HG03460 (cell line): ENCODE measurements at regions not wholly inside any gene's neighbourhood (a gene's known extent, or its start where the extent isn't known, plus 50 kb on each side); places are given as distances from the start of the nearest gene placed in this dataset.
"Not testable (repeated sequence)": the region's sequence is repeated elsewhere in the genome, so short reads cannot be mapped to it uniquely, and the experiment has no call there.

Experiments used
- ATAC-seq: cut with Tn5 transposase; IDR thresholded peaks from one replicate; pipeline ENCODE4 v1.9.1; 2021; ENCODE audit not compliant: unreplicated experiment

DNA sequence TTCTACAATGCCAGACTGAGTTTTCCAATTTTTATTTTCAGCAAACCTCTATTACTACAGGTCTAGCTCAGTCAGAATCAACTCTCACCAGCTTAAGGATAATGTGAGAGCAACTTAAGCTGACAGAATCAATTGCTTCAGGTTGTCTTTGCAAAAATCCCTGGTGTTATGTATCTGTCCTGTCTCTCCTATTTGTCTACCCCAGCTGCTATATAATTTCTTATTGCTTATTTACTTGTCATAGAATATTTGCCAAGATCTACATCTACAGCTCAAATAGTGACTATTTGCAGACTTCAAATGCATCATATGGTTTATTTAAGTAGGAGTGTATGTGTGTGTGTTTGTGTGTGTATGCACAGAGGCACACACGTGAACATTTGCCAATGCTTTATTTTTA lies 54.1 kb downstream of the FOXG1 start:
- ATAC-seq = no peak

DNA sequence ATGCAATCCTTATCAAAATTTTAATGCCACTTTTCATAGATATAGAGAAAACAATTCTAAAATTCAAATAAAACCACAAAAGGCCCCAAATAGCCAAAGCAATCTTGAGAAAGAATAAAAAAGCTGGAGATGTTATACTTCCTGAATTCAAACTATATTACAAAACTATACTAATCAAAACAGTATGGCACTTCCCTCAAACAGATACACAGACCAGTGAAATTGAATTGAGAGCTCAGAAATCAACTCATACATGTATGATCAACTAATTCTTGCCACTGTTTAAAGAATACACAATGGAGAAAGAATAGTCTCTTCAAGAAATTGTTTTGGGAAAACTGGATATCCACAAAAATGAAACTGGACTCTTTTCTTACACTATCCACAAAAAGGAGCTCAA lies 55.4 kb downstream of the FOXG1 start:
- ATAC-seq = no peak

DNA sequence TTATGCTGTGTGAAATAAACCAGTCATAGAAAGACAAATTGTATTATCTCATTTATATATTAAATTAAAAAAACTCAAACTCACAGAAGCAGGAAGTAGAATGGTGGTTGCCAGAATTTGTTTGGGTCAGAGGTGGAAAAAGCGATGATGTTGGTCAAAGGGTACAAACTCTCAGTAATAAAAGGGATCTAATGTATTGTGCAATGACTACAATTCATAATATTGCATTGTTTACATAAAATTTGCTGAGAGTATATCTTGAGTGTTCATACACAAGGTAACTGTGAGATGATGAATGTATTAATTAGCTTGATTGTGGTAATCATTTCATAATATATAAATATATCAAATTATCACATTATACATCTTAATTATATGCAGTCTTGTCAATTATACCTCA lies 56.7 kb downstream of the FOXG1 start:
- ATAC-seq = no peak

DNA sequence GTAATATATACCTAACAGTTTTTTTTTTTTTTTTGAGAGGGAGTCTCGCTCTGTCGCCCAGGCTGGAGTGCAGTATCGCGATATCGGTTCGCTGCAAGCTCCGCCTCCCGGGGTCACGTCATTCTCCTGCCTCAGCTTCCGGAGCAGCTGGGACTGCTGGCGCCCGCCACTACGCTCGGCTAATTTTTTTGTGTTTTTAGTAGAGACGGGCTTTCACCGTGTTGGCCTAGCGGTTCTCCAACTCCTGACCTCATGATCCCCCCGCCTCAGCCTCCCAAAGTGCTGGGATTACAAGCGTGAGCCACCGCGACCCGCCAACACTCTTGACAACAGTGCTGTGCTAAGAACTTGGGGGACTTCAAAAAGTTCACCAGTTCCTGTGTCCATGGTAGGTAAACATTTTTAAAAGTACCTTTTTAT lies 63.5 kb downstream of the FOXG1 start:
- ATAC-seq = no peak

DNA sequence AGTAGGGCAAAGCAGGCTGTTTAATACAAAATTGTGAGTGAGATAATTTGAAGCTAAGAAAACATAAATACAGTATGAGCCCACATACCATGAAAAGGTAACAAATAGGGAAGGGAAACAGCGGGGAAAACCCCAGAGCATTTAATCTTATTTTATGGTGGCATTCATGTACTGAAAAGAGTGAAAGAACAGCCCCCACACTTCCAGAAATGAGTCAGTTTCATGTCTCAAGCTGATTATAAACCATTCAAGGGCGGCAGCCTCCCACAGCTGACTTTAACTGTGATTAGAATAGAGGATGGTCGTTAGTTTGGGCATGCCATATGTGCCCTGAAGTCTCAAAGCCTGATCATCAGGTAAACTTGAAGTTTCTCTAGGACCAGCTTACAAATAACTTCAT lies 64.5 kb downstream of the FOXG1 start:
- peak; percentile 97 for ATAC-seq

DNA sequence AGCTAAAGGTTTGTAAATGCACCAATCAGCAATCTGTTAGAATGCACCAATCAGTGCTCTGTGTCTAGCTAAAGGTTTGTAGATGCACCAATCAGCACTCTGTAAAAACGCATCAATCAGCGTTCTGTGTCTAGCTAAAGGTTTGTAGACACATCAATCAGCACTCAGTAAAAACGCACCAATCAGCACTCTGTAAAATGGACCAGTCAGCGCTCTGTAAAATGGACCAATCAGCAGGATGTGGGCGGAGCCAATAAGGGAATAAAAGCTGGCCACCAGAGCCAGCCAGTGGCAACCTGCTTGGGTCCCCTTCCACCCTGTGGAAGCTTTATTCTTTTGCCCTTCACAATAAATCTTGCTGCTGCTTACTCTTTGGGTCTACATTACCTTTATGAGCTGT lies 76.0 kb downstream of the FOXG1 start:
- ATAC-seq = not testable (repeated sequence)

DNA sequence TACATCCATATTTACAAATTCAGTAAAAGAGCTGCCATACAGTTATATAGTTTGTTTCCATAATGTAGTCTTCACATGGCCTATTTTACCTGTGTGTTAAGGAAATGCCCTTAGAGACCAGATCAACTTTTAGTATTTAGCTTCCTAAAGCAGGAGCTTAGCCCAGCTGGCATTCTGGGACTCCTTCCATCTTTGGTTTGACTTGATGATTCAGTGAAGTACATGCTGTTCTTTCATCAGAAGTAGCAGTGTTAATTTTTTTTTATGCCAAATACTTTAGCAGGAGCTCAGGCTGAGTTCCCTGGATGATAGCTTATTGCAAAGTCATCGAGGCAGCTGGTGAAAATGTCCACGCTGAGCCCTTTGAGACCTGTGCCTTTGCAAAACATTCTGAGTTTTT lies 101.0 kb downstream of the FOXG1 start:
- ATAC-seq = no peak

DNA sequence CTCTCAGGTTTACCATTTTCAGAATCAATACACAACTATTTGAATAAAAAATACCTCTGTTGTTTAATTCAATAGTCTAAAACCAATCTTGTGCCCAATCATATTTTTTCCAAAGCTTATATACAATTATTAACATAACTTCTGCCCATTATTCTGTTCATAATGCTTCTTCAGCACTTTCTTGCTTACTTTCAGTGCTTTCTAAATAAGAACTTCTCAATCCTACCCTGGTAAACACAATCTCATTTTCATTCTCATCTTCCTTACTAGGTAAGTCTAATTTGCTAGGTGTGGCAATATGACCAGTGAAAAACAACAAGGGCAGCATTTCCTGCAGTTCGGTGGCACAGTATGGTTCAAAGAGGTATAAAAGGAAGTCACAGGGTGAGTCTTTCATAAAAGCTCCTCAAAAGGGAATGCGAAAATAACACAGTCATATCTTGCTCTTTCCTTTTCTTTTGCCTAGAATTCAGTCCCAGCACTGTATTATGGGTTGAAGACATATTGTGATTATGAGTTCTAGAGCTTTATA lies 103.5 kb downstream of the FOXG1 start:
- no peak for ATAC-seq

DNA sequence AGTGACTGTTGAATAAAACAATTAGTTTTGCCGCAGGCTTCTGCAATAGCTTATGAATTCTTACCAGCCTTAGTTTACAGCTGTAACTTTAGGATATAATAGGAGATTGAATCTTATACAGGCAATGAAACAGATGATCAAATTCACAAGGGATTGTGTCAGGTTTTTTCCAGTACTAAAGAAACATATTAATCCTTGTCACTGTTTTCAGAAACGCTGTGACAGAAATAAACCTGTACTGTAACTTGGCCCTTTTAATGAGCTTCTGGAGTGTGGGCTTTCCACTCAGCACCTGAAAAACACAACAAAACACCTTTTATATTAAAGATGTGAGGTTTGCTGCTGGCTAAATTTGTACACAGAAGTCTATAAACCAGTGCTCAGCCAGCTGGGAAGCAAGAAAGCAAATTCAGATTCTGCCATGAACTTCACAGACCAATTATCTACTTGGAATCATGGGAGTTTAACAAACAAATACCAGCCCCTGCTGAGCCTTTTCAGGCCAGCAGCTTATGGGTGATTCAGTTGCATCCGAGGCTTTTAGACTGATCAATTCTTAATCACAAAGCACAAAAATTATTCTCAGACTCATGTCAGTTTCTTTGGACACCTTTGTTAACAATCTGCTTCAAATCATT lies 109.5 kb downstream of the FOXG1 start:
- no peak for ATAC-seq

DNA sequence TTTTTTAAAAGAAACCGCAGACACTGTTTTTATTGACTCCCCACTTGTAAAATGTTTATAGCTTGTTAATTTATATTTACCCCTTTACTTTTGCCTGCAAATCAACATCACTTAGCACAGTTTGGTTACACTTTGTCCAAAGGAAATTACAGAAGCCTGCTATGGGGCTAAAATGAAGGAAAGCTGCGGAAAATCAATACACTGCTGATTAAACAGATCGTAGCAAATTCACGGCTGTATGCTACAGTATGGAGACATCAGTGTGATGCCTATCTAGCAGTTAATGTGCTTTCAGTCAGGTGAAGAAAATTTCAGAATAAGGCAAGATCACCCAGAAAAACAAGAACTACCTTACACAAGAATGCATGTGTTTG lies 110.0 kb downstream of the FOXG1 start:
- no peak for ATAC-seq

DNA sequence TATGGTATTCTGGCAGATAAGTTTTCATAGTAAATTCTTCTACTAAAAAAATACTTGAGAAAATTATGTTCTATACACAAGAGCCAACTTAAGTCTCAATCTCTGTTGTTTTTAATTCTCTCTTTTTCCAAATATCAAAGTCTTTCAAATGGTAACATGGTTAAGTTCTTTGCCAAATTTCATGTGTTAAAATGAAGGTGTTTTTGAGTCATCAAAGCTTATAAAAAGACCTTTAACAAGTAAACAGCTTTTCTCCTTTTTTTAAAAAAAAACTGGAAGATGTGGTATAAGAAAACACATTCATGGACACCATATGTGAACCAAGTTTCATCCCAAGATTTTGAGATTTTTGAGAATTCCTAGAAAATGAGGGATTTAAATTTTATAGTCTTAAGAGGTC lies 111.3 kb downstream of the FOXG1 start:
- no peak for ATAC-seq

DNA sequence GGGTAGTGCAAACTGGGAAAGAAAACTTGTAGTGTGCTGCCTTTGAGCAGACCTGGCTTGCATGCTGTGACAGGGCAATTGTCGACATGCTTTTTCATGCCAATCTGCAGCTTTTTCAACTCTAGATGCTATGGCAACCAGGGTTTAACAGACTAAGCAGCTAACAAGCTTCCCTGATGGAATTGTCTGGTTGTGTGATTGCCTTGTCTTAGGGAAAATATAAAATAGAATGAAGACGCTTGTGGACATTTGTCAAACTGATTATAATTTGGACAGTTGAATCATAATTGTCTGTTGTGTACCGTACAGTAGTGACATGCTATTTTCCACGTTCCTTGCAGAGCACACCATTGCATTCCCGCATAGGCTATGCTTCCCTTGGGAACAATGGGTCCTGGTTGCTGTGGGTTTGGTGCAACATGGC lies 113.0 kb downstream of the FOXG1 start:
- no peak for ATAC-seq

DNA sequence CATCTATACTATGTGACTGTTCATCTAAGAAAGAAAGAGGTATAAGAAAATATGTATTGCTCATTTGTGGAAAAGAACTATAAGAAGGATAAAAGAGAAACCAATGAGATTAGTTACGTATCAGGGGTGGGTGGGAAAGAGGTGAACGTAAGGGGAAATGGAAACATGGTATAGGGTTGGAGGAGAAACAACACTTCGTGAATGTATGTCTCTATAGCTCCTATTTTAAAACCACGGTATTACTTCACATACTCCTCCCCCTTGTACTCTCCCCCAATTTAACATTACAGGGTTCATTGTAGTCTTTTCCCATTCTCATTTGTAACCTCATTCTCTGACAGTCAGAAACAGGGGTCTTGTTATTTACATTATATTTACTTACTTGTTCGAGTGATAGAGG lies 120.4 kb downstream of the FOXG1 start:
- ATAC-seq = no peak

DNA sequence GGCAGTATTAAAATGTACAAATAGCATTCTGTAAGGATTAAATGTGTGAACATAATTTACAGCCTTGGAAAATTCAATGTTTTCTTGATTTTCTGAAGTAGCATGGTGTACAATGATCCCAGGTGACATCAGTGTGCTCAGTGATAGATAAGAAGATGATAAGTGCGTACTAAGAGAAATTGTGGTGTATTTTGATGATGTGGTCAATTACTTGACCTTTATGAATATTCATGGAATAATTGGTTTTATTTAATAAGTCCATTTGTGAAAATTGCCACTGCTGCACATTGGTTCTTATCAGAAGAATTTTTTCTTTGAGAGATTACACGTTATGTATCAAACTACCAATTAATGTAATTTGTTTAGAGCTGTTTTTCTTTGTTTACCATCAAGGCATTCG lies 128.8 kb downstream of the FOXG1 start:
- no peak for ATAC-seq

DNA sequence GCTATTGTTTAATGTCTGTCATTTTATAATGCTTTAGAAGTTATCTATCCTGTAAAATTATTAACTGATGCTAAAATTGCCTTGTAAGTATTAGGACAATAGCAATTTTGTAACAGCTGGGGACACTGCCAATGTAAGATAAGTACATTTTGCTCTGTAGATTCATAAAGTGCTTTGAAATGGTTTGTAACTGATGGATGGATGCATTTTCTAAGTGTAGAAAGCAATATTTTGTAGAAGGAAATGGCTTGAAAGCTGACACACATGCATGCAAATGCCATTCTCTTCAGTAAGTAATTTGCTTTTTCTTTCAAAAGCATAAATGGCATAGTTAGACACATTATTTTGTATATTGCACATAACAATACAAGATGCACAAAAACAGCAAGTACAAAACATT lies 129.8 kb downstream of the FOXG1 start:
- ATAC-seq = no peak

DNA sequence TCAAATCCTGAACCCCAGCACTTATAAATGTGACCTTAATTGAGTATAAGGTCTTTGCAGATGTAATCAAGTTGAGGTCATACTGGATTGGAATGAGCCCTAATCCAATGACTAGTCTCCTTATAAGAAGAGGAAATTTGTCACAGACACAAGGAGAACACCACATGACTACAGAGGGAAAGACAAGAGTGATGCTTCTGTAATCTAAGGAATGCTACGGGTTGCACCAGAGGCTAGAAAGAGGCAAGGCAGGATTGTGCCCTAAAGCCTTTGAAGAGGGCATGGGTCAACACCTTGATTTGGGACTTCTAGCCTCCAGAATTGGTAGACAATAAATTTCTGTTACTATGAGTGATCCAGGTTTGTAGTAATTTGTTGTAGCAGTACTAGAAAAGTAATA lies 135.0 kb downstream of the FOXG1 start:
- no peak for ATAC-seq

DNA sequence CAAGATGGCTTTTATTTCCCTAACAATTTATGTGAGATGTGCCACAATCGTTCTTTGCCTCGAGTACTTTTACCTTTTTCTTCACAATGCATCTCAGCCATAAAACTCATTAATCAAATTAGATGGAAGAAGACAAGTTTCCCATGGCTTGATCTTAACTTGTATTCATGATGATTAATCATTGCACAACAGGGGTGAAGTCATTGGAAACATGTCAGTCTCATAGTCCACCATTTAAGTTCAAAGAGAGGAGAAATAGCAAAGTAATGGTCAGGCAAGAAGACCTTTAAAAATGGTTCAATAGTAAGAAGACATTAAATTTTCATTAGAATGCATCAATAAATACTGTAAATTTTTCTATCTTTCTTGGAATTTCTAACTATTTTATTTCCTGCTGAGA lies 136.3 kb downstream of the FOXG1 start:
- no peak for ATAC-seq

DNA sequence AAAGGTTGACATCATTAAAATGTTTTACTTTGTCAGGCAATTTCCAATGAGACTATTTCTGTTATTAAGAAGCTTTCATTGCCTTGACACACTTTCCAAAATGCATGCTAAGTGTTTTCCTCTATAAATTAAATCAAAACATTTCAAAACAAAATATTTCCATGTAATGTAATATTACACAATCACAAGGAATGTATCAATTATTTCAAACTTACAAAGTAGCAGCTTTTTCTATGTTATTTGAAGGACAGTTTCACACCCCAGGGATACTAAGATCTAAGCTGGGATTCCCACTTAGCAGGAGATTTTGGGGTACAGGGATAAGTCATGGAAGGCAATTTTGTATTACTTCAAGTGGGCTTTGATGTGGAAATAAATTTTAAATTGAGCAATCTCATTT lies 144.9 kb downstream of the FOXG1 start:
- ATAC-seq = no peak

DNA sequence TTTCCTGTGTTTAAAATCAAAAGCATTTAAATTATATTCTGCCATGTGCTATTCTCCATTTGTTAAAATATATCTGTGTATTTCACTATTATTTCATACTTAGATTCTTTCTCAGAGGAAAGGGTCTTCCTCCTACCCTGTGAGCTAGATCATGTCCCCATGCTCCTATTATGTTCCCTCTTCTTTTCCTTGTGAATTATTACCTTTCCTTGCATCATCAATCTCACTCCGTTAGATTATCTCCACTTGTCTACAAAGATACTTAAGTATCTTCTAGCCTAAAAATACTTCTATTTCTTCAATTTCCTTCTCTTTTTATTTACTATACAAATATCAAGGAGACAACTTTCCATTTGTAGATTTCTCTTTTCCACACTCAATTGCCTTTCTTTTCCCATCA lies 146.5 kb downstream of the FOXG1 start:
- no peak for ATAC-seq

DNA sequence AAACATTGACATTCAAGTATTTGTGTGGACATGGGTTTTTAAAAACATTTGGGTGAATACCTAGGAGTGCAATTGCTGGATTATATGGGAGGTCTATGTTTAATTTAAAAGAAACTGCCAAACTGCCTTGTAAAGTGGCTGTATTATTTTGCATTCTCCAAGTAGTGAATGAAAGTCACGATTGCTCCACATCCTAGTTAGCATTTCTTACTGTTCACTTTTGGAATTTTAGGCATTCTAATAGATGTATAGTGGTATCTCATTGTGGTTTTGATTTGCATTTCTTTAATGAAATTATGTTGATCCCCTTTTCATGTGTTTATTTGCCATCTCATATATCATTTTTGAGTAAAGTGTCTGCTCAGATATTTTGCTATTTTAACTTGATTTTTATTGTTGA lies 159.5 kb downstream of the FOXG1 start:
- no peak for ATAC-seq

DNA sequence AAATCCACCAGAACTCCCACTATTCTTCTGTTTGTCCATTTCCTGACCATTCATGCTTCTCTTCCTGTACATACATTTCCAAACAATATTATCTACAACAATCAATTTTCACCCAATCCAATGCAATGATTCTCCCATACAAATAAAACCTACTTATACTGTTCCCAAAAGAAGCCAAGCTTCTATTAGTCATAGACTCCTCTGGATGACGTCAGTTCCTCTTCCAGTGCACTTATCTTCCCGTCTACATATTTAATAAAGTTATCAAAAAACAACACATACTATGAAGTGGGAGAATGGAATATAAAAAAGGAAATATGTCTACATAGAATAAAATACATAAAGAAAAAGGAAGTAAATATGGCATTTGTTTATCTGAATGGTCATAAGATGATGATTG lies 165.4 kb downstream of the FOXG1 start:
- no peak for ATAC-seq

DNA sequence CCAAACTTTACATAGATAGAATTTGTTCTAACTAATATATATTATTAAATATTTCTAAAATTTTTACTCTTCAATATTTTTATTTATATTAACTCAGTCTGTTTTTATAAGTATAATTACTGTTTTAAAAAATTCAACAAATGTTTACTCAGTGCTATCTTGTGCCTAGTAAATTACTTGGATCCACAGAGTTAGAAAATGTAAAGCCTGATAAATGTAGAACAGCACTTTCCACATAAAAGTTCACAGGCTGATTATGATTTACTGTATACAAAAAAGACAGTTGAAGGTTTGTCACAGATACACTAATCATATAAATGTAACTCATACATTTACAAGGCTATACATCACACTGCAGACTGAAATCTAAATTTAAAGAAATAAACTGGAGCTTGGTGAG lies 170.0 kb downstream of the FOXG1 start:
- ATAC-seq = no peak

DNA sequence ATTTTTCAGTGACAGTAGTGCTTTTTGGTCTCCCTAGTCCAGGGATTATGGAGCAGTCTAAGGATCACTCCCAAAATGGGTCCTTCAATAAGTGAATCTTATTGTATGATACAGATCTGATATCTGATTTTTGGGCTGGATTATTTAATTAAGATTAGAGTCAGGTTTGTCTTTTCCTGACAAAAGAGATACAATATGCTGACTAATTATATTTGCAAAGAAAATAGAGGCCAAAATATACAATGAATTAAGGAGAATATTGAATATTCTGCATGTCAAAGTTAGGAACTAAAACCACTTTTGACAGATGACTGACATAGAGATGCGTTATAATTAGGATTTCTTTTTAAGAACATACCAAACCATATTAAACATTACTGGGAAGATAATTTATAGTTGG lies 175.2 kb downstream of the FOXG1 start:
- ATAC-seq = no peak
